ENCODE measurements at regions not wholly inside any gene's neighbourhood (a gene's known extent, or its start where the extent isn't known, plus 50 kb on each side); places are given as distances from the start of the nearest gene placed in this dataset.
"Not testable (repeated sequence)": the region's sequence is repeated elsewhere in the genome, so short reads cannot be mapped to it uniquely, and the experiment has no call there.

GRCh38 chr22:19599626-19600243 lies 75.5 kb upstream of the CLDN5 start:
- no peak for DNase-seq (ENCODE audit: low read depth, low spot score)

GRCh38 chr22:19603346-19603745 lies 79.1 kb upstream of the CLDN5 start:
- not testable (repeated sequence) for DNase-seq (ENCODE audit: low read depth, low spot score)

DNA sequence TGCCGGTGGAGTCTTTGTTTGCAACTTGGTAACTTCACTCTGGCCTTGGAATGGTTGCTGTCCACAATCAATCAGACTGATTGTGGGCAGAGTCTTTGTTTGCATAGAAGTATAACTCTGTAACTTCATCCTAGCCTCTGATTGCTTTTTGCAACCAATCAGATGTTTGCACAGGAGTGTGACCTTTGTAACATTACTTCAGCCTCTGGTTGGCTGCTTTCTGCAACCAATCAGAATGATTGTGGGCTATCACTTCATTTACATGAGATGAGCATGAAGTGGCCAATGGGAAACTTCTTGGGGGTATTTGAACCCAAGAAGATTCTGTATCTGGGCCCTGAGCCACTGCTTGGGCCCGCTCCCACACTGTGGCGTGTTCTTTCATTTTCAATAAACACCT lies 79.6 kb upstream of the CLDN5 start:
- DNase-seq (ENCODE audit: low read depth, low spot score): no peak

GRCh38 chr22:19604711-19605268 lies 80.6 kb upstream of the CLDN5 start:
- no peak for DNase-seq (ENCODE audit: low read depth, low spot score)

DNA sequence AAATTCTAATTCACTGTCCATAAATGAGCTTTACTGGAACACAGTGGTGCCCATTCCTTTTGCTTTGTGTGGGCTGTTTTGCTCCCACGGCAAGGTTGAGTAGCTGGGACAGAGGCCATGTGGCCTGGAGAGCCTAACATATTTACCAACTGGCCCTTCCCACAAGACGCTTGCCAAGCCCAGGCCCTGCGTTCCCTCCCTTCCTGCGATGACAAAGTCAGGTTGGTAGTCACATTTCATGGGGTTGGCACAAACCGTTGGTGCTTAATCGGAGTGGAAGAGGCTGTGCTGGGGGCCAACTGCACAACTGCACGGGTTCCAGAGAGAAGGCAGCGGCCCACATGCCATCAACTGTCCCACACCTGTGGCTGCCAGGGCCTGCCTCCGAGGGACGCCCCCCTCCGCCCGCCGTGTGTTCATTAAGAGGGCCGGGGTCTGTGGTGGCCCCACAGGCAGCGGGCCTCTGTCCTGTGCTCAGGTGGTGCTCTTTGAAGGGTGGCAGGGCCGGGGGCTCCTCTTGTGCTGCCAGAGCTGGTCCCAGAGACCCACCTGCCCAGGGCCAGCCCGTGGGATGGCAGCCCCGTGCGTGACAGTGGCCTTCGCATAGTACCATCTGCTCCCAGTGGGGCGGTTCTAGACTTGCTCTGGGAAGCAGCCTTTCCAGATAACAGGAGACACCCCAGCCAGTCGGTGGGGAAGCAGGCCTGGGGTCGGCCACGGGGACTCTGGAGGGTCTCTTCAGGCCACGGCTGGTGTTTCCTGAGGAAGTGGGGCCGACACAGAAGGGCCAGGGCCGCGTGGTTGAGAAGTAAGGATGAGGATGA lies 81.5 kb upstream of the CLDN5 start:
- DNase-seq (ENCODE audit: low read depth, low spot score): no peak

- DNase-seq (ENCODE audit: low read depth, low spot score): no peak
Observed at GRCh38 chr22:19606332-19607191, 82.4 kb upstream of the CLDN5 start.

- no peak for DNase-seq (ENCODE audit: low read depth, low spot score)
Observed at GRCh38 chr22:19607192-19608002, 83.2 kb upstream of the CLDN5 start.

GRCh38 chr22:19608003-19608690 lies 83.9 kb upstream of the CLDN5 start:
- DNase-seq (ENCODE audit: low read depth, low spot score): no peak

DNA sequence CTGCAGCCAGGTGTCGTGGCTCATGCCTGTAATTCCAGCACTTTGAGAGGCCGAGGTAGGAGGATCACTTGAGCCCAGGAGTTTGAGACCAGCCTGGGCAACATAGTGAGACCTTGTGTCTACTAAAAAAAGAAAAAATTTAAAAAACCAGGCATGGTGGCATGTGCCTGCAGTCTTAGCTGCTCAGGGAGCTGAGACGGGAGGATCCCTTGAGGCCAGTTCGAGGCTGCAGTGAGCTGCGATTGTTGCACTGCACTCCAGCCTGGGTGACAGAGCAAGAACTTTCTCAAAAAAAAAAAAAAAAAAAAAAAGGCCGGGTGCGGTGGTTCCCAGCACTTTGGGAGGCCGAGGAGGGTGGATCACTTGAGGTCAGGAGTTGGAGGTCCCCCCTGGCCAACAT lies 85.5 kb upstream of the CLDN5 start:
- DNase-seq (ENCODE audit: low read depth, low spot score): not testable (repeated sequence)

DNA sequence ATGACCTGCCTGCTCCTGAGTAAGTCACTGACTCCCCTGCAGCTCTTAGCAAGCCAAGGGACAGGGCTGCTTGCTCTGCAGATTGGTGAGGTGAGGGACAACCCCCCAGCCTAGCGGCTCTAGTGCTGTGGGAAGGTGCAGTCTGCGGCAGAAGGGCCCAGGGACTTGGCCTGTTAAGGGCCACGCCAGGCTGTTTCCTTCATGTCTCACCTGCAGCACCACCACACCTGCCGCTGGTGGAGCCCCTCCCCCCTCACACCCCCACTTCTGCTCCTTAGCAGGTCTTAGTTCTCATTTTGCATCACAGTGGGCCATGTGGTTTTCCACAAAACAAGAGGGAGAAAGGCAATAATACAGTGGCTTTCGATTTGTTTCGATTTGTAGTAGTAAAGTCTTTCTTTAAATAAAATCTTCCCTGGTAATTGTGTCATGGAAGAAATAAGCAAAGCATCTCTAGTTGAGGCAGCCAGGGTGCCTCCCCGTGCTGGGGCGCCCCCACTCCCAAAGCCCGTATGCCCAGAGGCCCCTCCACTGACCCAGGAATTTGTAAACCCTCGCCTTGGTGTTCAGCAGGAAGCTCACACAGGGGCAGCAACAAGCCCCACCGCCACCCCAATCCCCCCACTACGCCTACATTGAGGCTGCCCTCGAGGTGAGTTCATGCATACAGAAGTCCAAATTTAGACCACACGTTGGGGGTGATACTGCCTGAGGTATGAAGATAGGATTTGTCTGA lies 86.5 kb upstream of the CLDN5 start:
- DNase-seq (ENCODE audit: low read depth, low spot score): no peak

DNA sequence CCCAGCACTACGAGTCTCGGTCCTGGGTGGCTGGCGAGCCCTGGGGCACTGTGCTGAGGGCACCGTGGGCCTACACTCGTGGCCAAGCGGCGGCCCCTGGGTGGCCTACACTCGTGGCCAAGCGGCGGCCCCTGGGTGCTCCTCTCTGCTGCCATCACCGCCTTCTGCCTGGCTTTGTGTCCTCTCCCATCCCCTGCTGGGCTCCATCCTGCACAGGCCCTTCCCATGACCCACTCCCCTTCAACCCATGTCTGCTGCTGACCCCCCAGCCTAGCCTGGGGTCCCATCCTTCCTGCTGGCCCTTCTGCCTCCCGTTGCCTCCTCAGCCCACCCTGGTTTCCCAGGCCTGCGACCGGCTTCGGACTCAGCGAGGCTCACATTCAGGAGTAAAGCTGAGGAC lies 87.4 kb upstream of the CLDN5 start:
- no peak for DNase-seq (ENCODE audit: low read depth, low spot score)

DNA sequence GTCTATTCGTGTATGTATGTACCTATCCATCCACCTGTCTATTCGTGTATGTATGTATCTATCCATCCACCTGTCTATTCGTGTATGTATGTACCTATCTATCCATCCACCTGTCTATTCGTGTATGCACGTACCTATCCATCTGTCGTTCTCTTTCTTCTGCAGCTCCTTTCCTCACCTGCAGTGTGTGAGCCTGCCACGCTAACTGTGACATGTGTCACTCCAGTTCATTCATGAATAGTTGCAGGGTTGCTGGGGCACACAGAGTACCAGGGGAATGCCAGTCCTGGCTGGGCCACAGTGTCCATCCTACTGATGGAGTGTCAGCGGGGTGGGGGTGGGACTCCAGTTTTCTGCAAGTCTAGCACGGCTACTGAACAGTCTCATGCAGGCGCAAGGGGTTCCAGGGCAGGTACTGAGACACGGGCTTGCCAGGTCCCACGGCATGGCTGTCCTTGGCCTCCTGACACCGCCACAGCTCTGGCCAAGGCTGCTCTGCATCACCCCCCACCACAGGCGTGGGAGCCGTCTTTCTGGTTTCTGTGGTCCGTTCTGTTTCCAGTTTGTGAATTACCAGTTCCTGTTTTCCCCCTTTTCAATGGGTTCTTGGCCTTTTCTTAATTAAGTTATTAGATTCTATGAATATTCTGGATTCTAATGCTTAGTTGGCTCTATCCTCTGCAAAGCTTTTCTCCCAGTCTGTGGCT lies 88.8 kb upstream of the CLDN5 start:
- no peak for DNase-seq (ENCODE audit: low read depth, low spot score)

GRCh38 chr22:19614536-19614863 lies 90.3 kb upstream of the CLDN5 start:
- DNase-seq (ENCODE audit: low read depth, low spot score): no peak

- no peak for DNase-seq (ENCODE audit: low read depth, low spot score)
Observed at GRCh38 chr22:19615001-19615461, 90.8 kb upstream of the CLDN5 start.

DNA sequence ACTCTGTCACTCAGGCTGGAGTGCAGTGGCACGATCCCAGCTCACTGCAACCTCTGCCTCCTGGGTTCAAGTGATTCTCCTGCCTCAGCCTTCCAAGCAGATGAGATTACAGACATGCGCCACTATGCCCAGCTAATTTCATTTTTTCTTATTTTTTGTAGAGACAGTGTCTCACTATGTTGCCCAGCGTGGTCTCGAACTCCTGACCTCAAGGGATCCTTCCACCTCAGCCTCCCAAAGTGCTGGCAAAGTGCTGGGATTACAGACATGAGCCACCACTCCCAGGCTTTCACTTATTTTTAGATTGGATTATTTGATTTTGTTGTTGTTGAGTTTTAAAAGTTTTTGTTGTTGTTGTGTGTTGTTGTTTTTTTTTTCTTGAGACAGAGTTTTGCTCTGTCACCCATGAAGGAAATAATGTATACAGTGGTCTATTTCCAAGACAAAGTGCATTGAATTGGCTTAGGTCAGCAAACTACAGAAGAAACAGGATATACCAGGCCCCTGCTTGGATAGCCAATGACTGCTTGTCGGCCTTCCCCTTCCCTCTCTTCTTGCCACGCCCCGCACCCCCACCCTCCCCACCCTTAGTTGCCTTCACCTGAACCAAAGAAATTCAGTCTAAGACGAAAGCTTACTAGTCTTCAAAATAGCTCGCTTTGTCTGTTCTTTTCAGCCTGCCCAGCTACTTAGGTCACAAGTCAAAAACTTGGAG lies 91.8 kb upstream of the CLDN5 start:
- DNase-seq (ENCODE audit: low read depth, low spot score): no peak

GRCh38 chr22:19619144-19620009 lies 94.9 kb upstream of the SEPTIN5 start:
- no peak for DNase-seq (ENCODE audit: low read depth, low spot score)

GRCh38 chr22:19620742-19621371 lies 93.4 kb upstream of the SEPTIN5 start:
- DNase-seq (ENCODE audit: low read depth, low spot score): no peak

Data from smooth muscle cell of the brain vasculature (primary cell).